T-helper 1 cell treated with Interleukin-12 subunit alpha and Interleukin-12 subunit beta and Interleukin-4 antibody, amounts not matched to agents 30 μg/mL and 1 μg/mL, for 36 hours (primary cell): ENCODE measurements at regions not wholly inside any gene's neighbourhood (a gene's known extent, or its start where the extent isn't known, plus 50 kb on each side); places are given as distances from the start of the nearest gene placed in this dataset.

Experiments
- H3K27ac Mint-ChIP-seq: one replicate; pipeline ENCODE4 v1.8.0; 2021; ENCODE audit warnings: mild to moderate bottlenecking, mixed read lengths
- H3K27me3 Mint-ChIP-seq: one replicate; pipeline ENCODE4 v1.8.0; 2021; ENCODE audit warnings: low read depth, mixed read lengths
- H3K36me3 Mint-ChIP-seq: one replicate; pipeline ENCODE4 v1.8.0; 2021; ENCODE audit warnings: low read depth, mixed read lengths
- H3K4me1 Mint-ChIP-seq: one replicate; pipeline ENCODE4 v1.8.0; 2021; ENCODE audit warnings: low read depth, mixed read lengths
- H3K4me3 Mint-ChIP-seq: one replicate; pipeline ENCODE4 v1.8.0; 2021; ENCODE audit warnings: mild to moderate bottlenecking, moderate library complexity, mixed read lengths
- H3K9me3 Mint-ChIP-seq: one replicate; pipeline ENCODE4 v1.8.0; 2021; ENCODE audit warnings: mixed read lengths

DNA sequence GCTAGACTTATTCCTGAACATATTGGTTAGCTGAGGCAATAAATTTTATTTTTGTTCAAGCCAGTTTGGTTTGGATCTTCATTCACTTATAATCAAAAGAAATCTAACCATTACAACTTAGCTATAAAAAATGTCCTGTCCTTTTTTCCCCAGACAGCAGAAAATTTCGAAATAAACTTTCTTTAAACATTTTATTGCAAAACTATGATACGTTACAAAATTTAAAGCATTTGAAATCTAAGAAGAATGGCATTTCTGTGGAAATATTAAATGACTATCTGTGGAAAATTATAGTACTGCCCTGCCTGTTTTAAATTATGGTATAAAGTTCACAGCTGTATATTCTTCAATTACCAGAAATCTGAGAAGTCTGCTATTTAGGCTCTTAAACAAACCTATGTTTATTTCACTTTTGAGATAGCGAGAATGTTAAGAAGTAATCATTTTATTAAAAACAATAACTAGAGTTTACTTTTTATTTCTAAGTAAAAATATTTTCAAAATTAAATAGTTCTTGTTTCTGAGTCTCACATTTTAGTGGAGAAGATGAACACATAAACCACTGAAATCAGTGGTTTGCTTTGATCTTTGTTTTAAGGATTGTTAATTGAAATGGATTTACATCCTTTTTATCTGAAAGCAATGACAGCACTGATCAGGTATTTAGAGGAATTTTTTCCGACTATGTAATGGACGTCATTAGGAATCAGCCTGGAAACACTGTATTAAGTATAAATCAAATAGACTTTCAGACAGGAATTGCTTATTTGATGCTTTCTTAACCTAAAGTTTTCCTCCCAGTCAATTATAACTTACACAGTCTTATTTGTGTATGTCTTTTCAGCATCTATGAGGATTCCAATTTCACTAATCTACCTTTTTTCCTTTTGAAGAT lies 553.7 kb downstream of the COL12A1 start:
- no peaks in the 10 kb centered on the region for H3K4me1 Mint-ChIP-seq
- no peaks in the 10 kb centered on the region for H3K27me3 Mint-ChIP-seq
- no peak overlapping the region for H3K27ac Mint-ChIP-seq
- no peaks in the 10 kb centered on the region for H3K36me3 Mint-ChIP-seq
- no peaks in the 10 kb centered on the region for H3K9me3 Mint-ChIP-seq
- no peak overlapping the region for H3K4me3 Mint-ChIP-seq

- Mint-ChIP-seq H3K4me3 (no peak overlapping the region), H3K4me1 (no peaks in the 10 kb centered on the region), H3K9me3 (no peaks in the 10 kb centered on the region), H3K27ac (no peak overlapping the region), H3K36me3 (no peaks in the 10 kb centered on the region), H3K27me3 (no peaks in the 10 kb centered on the region)
These were observed 555.2 kb downstream of the COL12A1 start for GRCh38 chr6:74650668-74651067.

DNA sequence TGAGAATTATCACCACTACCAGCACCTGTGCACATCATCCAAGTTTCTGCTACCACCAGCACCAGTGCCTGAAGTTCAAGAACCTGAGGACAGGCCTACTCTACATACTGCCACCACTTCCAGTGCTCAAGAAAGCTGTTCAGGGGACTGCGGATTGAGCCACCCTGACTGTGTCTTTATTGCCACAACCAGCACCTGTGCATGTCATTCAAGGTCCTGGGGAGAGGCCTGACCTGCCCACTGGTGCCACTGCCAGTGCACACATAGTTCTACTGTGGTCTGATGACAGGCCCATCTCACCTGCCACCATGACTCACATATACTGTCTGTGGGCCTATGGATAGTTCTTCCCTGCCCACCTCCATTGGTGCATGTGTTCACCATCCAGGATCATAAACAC lies 559.4 kb downstream of the COL12A1 start:
- Mint-ChIP-seq H3K9me3 (no peaks in the 10 kb centered on the region), H3K27ac (no peak overlapping the region), H3K4me3 (no peak overlapping the region), H3K27me3 (no peaks in the 10 kb centered on the region), H3K4me1 (no peaks in the 10 kb centered on the region), H3K36me3 (no peaks in the 10 kb centered on the region)

GRCh38 chr6:74645108-74645849 lies 560.6 kb downstream of the COL12A1 start:
- Mint-ChIP-seq H3K27me3 (no peaks in the 10 kb centered on the region), H3K27ac (no peak overlapping the region), H3K4me3 (no peak overlapping the region), H3K4me1 (no peaks in the 10 kb centered on the region), H3K36me3 (no peaks in the 10 kb centered on the region), H3K9me3 (no peaks in the 10 kb centered on the region)

DNA sequence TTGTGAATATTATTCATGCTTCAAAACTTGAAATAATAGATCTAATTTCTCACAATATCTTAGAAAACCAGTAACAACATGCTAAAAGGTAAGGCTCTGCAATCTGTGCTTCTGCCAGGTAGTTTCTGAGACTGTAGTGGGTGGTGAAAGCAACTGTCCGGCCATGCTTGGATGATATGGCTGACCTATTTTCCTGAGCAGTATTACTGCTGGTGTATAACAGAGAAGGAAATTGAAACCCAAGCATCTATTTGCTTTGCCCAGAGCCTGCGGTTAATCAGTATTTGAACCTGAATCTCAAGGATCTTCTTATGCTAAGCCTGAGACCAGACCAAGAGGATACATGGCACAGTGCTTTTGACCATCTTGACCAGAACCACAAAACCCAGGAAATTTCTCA lies 563.8 kb downstream of the COL12A1 start:
- Mint-ChIP-seq H3K27ac (no peak overlapping the region), H3K36me3 (no peaks in the 10 kb centered on the region), H3K4me1 (no peaks in the 10 kb centered on the region), H3K4me3 (no peak overlapping the region), H3K9me3 (no peaks in the 10 kb centered on the region), H3K27me3 (no peaks in the 10 kb centered on the region)

- H3K9me3 Mint-ChIP-seq, result no peaks in the 10 kb centered on the region
- H3K36me3 Mint-ChIP-seq, result no peaks in the 10 kb centered on the region
- H3K4me1 Mint-ChIP-seq, result no peaks in the 10 kb centered on the region
- no peak overlapping the region for H3K27ac Mint-ChIP-seq
- H3K27me3 Mint-ChIP-seq, result no peaks in the 10 kb centered on the region
- no peak overlapping the region for H3K4me3 Mint-ChIP-seq
These were observed 567.4 kb downstream of the COL12A1 start for GRCh38 chr6:74638412-74638811.

DNA sequence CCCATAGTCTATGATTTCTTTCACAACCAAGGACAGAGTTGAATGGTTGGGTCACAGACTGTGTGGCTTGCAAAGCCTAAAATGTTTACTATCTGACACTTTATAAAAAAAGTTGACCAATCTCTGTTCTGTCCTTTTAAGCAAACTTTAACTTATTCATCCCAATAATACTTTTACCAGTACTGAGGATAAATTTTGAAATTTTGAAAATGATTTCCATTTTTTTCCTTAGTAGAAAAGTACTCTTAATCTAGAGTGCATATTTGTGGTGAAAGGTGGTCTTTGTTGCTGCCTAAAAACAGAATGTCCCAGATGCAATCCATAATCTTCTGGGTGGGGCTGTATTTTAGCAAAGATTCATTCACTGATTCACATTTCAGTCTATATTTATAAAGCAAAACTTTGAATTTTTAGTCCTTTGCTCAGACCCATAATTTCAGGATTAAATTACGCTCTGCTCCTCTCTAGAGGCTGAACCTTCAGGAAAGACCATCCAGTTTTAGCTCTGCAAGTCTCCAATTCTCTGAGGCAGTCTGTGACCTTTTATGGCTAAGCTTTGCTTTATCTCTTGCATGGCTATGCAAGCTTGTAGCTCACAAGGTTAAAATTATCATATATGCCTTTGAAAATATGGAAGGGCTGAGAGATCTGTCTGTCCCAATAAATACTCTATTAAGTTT lies 573.5 kb downstream of the COL12A1 start:
- H3K4me1 Mint-ChIP-seq, result no peaks in the 10 kb centered on the region
- H3K36me3 Mint-ChIP-seq, result no peaks in the 10 kb centered on the region
- no peak overlapping the region for H3K27ac Mint-ChIP-seq
- no peaks in the 10 kb centered on the region for H3K9me3 Mint-ChIP-seq
- H3K27me3 Mint-ChIP-seq, result no peaks in the 10 kb centered on the region
- H3K4me3 Mint-ChIP-seq, result no peak overlapping the region

DNA sequence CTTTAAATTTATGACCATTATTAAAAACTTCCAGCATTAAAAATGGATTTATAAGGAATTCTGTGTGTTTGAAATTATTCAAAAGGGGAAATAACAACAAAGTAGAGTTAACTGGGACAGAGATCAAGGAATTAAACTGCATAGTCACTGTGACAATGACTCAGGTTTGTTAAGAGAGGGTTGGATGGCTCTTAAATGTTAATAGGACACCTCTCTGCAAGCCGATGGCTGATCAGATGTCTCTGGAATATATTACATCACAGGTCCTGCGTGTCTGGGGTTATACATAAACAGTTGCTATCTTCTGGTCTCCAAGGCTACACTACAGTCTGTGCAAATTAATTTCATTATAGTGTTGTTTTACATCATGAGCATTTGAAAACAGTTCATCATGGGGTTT lies 574.3 kb downstream of the COL12A1 start:
- no peaks in the 10 kb centered on the region for H3K4me1 Mint-ChIP-seq
- H3K9me3 Mint-ChIP-seq, result no peaks in the 10 kb centered on the region
- H3K27me3 Mint-ChIP-seq, result no peaks in the 10 kb centered on the region
- no peaks in the 10 kb centered on the region for H3K36me3 Mint-ChIP-seq
- H3K4me3 Mint-ChIP-seq, result no peak overlapping the region
- H3K27ac Mint-ChIP-seq, result no peak overlapping the region

- Mint-ChIP-seq H3K9me3 (peaks cover 15% of the 10 kb centered on the region), H3K27ac (no peak overlapping the region), H3K36me3 (no peaks in the 10 kb centered on the region), H3K27me3 (no peaks in the 10 kb centered on the region), H3K4me1 (no peaks in the 10 kb centered on the region), H3K4me3 (no peak overlapping the region)
These were observed 579.6 kb downstream of the COL12A1 start for GRCh38 chr6:74626288-74626687.

DNA sequence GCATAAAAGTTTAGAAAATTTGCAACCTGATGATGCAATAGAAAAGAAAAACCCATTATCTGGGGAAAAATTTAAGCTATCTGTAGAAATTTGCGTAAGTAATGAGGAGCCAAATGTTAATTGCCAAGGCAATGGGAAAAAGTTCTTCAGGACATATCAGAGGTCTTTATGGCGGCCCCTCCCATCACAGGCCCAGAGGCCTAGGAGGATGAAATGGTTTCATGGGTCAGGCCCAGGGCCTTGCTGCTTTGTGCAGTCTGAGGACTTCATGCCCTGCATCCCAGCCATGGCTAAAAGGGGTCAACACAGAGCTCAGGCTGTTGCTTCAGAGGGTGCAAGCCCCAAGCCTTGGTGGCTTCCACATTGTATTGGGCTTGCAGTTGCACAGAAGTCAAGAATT lies 582.8 kb downstream of the COL12A1 start:
- H3K9me3 Mint-ChIP-seq, result peaks cover 21% of the 10 kb centered on the region
- H3K27ac Mint-ChIP-seq, result no peak overlapping the region
- H3K27me3 Mint-ChIP-seq, result no peaks in the 10 kb centered on the region
- H3K36me3 Mint-ChIP-seq, result no peaks in the 10 kb centered on the region
- H3K4me1 Mint-ChIP-seq, result no peaks in the 10 kb centered on the region
- no peak overlapping the region for H3K4me3 Mint-ChIP-seq

- H3K9me3 Mint-ChIP-seq, result no peaks in the 10 kb centered on the region
These were observed 594.6 kb downstream of the COL12A1 start for GRCh38 chr6:74611220-74611619.

GRCh38 chr6:74610352-74610751 lies 595.5 kb downstream of the COL12A1 start:
- Mint-ChIP-seq H3K27ac (no peak overlapping the region), H3K4me3 (no peak overlapping the region), H3K36me3 (no peaks in the 10 kb centered on the region), H3K9me3 (no peaks in the 10 kb centered on the region), H3K4me1 (no peaks in the 10 kb centered on the region), H3K27me3 (no peaks in the 10 kb centered on the region)

More at GRCh38 chr6:74611220-74611619, 594.6 kb downstream of the COL12A1 start:
- Mint-ChIP-seq H3K27me3 (no peaks in the 10 kb centered on the region), H3K4me1 (no peaks in the 10 kb centered on the region), H3K27ac (no peak overlapping the region), H3K4me3 (no peak overlapping the region), H3K36me3 (no peaks in the 10 kb centered on the region)

GRCh38 chr6:74609871-74610270 lies 596.0 kb downstream of the COL12A1 start:
- H3K9me3 Mint-ChIP-seq, result no peaks in the 10 kb centered on the region

DNA sequence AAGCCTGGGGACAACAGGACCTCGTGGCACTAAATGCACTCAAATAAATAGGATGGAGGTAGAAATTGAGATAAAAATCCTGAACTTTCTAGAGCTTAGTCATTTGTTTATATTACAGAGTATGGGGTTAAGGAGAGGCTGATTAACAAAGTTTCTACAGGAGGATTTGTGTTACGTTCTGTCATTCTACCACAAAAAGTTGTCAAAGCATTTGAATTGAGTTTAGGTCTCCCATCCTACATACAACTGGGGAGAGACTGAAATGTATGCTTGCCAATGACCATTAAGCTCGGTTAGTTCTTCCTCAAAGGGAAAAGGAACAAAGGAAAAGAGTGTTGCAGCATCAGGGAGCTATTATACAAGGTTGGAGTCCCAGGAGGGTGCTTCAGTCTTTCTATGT lies 597.9 kb downstream of the COL12A1 start:
- no peaks in the 10 kb centered on the region for H3K36me3 Mint-ChIP-seq
- no peaks in the 10 kb centered on the region for H3K4me1 Mint-ChIP-seq
- no peak overlapping the region for H3K4me3 Mint-ChIP-seq
- H3K27ac Mint-ChIP-seq, result no peak overlapping the region
- H3K27me3 Mint-ChIP-seq, result no peaks in the 10 kb centered on the region
- H3K9me3 Mint-ChIP-seq, result no peaks in the 10 kb centered on the region

More at GRCh38 chr6:74609871-74610270, 596.0 kb downstream of the COL12A1 start:
- Mint-ChIP-seq H3K27ac (no peak overlapping the region), H3K36me3 (no peaks in the 10 kb centered on the region), H3K27me3 (no peaks in the 10 kb centered on the region), H3K4me3 (no peak overlapping the region), H3K4me1 (no peaks in the 10 kb centered on the region)

- Mint-ChIP-seq H3K36me3 (no peaks in the 10 kb centered on the region), H3K4me3 (no peak overlapping the region), H3K27ac (no peak overlapping the region), H3K27me3 (no peaks in the 10 kb centered on the region), H3K9me3 (no peaks in the 10 kb centered on the region), H3K4me1 (no peaks in the 10 kb centered on the region)
These were observed 598.4 kb downstream of the COL12A1 start for GRCh38 chr6:74607468-74607867.
